Effector memory CD8-positive, alpha-beta T cell (primary cell): ENCODE measurements at regions not wholly inside any gene's neighbourhood (a gene's known extent, or its start where the extent isn't known, plus 50 kb on each side); places are given as distances from the start of the nearest gene placed in this dataset.
"Not testable (repeated sequence)": the region's sequence is repeated elsewhere in the genome, so short reads cannot be mapped to it uniquely, and the experiment has no call there.

ENCODE experiments used
- ATAC-seq: fragments of 150-1000 bp; cut with Tn5 transposase; replicated peaks from 2 replicates; pipeline ENCODE4 v1.10.0; 2021; ENCODE audit warnings: mild to moderate bottlenecking, moderate library complexity
- DNase-seq, 3 experiments: peaks; one replicate each; pipeline ENCODE4 v3.0.0; 2021
- H3K27ac Mint-ChIP-seq, 2 donors: one replicate each; pipeline ENCODE4 v1.8.0; 2022; ENCODE audit warnings: mild to moderate bottlenecking in 2 of 2, mixed read lengths in 2 of 2, moderate library complexity in 2 of 2
- H3K27me3 Mint-ChIP-seq, 2 donors: one replicate each; pipeline ENCODE4 v1.8.0; 2022; ENCODE audit warnings: mixed read lengths in 2 of 2
- H3K36me3 Mint-ChIP-seq: one replicate; pipeline ENCODE4 v1.8.0; 2022; ENCODE audit warnings: mild to moderate bottlenecking, moderate library complexity, mixed read lengths; ENCODE audit not compliant: insufficient read depth
- H3K4me1 Mint-ChIP-seq, 2 donors: one replicate each; pipeline ENCODE4 v1.8.0; 2022; ENCODE audit warnings: low read depth in 2 of 2, mixed read lengths in 2 of 2
- H3K4me3 Mint-ChIP-seq, 2 donors: one replicate each; pipeline ENCODE4 v1.8.0; 2022; ENCODE audit warnings: mild to moderate bottlenecking in 2 of 2, mixed read lengths in 2 of 2, moderate library complexity in 2 of 2
- H3K9me3 Mint-ChIP-seq, 2 donors: one replicate each; pipeline ENCODE4 v1.8.0; 2022; ENCODE audit warnings: mixed read lengths in 2 of 2

DNA sequence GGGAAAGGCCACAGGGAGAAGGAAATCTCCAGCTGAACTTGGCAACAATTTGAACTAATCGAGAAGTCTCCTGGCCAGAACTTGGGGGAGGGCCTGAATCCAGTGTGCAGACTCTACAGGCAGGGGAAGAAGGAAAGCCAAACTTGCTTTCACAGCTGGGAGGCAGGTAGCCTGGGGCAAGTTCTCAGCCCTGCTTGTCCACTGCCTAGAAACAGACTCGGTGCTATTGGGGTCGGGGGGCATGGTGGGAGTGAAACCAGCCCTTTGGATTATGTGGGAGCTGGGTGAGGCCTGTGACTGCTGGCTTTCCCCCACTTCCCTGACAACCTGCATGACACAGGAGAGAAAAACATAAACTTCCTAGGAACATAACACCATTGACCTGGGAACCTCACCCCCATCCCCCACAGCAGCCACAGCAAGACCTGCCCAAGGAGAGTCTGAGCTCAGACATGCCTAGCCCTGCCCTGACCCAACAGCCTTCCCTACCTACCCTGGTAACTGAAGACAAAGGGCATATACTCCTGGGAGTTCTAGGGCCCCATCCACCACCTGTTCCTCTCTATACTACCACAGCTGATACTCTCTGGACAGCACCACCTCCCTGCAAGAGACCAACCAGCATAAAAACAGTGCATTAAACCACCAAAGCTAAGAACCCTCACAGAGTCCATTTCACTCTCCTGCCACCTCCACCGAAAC lies 103.7 kb upstream of the MNS1 start:
- H3K36me3 Mint-ChIP-seq = no peaks in the 10 kb centered on the region
- H3K27me3 Mint-ChIP-seq = peaks cover 30 to 55% of the 10 kb centered on the region in 2 donors
- no peaks in the 10 kb centered on the region for H3K9me3 Mint-ChIP-seq
- no peak overlapping the region for H3K27ac Mint-ChIP-seq
- DNase-seq = no peak
- H3K4me1 Mint-ChIP-seq = no peaks in the 10 kb centered on the region
- no peak for ATAC-seq
- no peak overlapping the region for H3K4me3 Mint-ChIP-seq

DNA sequence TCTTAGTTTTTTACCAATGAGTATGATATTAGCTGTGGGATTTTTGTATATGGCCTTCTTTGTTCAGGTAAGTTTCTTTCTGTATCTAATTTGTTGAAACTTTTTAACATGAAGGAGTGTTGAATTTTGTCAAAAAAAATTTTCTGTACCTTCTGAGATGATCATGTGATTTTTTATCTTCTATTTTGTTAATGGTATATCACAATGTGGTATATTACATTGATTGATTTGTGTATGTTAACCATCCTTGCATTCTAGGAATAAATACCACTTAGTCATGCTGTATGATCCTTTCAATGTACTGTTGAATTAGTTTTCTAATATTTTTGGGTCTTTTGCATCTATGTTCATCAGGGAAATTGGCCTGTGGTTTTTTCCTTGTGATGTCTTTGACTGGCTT lies 92.5 kb upstream of the MNS1 start:
- ATAC-seq (no peak), DNase-seq (no peak)
- Mint-ChIP-seq H3K4me3 (no peak overlapping the region), H3K27ac (no peak overlapping the region), H3K36me3 (no peaks in the 10 kb centered on the region), H3K27me3 (peaks cover 26% of the 10 kb centered on the region in 2 donors), H3K4me1 (no peaks in the 10 kb centered on the region), H3K9me3 (peaks cover 4 to 15% of the 10 kb centered on the region in 2 donors)

DNA sequence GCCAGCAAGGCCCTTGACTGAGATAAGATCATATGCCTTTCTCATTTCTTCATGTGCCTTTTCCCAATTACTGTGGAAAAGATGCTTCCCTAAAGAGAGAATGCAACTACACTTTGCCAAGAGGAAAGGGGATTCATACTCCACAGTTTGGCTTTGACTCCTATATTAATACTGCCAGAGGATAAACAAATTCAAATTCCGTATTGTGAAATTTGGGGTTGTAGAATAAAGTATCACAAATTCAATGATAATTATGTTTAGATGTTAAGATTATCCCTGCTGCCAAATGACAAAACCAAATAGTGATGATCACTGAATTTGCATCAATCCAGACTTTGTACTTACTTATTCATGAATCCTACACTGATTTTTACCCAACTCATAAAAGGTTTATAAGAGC lies 88.5 kb upstream of the MNS1 start:
- peaks cover 4 to 15% of the 10 kb centered on the region in 2 donors for H3K9me3 Mint-ChIP-seq
- H3K4me1 Mint-ChIP-seq = no peaks in the 10 kb centered on the region
- no peak overlapping the region for H3K4me3 Mint-ChIP-seq
- no peak overlapping the region for H3K27ac Mint-ChIP-seq
- H3K27me3 Mint-ChIP-seq = peaks cover 5 to 25% of the 10 kb centered on the region in 2 donors
- DNase-seq = no peak
- ATAC-seq = no peak
- H3K36me3 Mint-ChIP-seq = no peaks in the 10 kb centered on the region

DNA sequence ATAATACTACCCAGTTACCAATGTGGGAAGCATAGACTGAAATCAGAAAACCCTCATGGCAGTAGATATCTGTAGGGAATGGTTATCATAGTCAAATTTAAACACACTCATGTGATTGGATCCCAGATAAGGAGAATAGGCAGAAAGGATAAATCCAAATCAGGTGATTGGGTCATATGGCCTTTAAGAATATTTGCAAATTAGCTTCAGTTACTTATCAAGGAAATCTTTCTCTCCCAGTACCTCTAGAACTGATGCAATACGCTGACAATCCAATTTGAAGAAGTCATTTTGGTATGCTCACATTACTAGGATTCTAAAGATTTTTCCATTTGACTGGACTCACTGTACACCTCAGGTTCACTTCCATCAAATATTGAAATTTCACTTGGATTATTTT lies 87.7 kb upstream of the MNS1 start:
- H3K4me1 Mint-ChIP-seq = no peaks in the 10 kb centered on the region
- no peak overlapping the region for H3K4me3 Mint-ChIP-seq
- ATAC-seq (no peak), DNase-seq (no peak)
- no peak overlapping the region for H3K27ac Mint-ChIP-seq
- H3K36me3 Mint-ChIP-seq = no peaks in the 10 kb centered on the region
- peaks cover 9 to 26% of the 10 kb centered on the region in 2 donors for H3K27me3 Mint-ChIP-seq
- H3K9me3 Mint-ChIP-seq = peaks cover 4 to 15% of the 10 kb centered on the region in 2 donors

DNA sequence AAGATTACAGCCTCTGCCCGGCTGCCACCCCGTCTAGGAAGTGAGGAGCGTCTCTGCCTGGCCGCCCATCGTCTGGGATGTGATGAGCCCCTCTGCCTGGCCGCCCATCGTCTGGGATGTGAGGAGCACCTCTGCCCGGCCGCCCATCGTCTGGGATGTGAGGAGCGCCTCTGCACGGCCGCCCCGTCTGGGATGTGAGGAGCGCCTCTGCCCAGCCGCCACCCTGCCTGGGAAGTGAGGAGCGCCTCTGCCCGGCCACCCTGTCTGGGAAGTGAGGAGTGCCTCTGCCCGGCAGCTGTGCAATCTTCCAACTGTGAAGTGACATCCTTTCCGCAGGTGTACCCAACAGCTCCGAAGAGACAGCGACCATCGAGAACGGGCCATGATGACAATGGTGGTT lies 75.6 kb upstream of the MNS1 start:
- not testable (repeated sequence) for ATAC-seq, H3K27ac Mint-ChIP-seq, H3K9me3 Mint-ChIP-seq, H3K4me3 Mint-ChIP-seq, H3K36me3 Mint-ChIP-seq, DNase-seq
- H3K4me1 Mint-ChIP-seq = peaks cover 16% of the 10 kb centered on the region in 2 donors
- H3K27me3 Mint-ChIP-seq = peaks cover 28 to 49% of the 10 kb centered on the region in 2 donors

DNA sequence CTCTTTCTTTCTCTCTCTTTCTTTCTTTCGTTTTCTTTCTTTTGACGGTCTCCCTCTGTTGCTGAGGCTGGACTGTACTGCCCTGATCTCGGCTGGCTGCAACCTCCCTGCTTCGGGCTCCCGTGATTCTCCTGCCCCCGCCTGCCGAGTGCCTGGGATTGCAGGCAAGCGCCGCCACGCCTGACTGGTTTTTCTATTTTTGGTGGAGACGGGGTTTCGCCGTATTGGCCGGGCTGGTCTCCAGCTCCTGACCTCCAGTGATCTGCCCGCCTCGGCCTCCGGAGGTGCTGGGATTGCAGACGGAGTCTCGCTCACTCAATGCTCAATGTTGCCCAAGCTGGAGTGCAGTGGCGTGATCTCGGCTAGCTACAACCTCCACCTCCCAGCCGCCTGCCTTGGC lies 75.2 kb upstream of the MNS1 start:
- Mint-ChIP-seq H3K27me3 (peaks cover 28 to 48% of the 10 kb centered on the region in 2 donors), H3K4me1 (peaks cover 16 to 18% of the 10 kb centered on the region in 2 donors)
- DNase-seq, ATAC-seq, H3K9me3 Mint-ChIP-seq, H3K36me3 Mint-ChIP-seq, H3K4me3 Mint-ChIP-seq, H3K27ac Mint-ChIP-seq: not testable (repeated sequence)

DNA sequence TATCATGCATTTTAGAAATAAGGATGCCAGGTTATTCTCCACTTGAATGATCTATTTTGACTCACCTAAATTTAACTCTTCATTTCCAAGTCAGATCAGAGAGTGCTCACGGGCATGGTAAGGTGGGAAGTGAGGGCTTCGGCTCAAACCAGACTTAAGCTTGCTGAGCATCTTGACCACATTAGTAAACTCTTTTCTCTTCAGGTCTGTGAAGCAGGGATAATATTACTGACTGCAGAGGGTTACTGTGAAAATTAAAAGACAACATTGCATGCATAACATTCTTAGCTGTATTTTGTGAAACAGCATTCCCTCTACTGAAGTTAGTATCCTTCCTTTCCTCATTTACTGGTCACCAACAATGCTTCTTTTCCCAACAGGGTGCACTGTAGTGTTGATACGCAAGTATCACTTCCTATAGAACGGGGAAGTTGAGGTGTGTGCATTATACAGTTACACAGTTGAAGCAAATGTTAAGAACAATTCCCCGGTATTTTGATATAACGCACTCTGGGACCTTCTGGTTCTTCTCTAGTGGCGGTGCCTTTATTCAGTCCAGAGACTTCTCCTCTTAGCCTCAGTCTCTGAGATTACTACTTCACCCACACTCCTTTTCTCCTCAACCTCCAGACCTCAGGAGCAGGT lies 74.1 kb upstream of the MNS1 start:
- Mint-ChIP-seq H3K27ac (no peak overlapping the region), H3K9me3 (no peaks in the 10 kb centered on the region), H3K36me3 (peaks cover 4% of the 10 kb centered on the region), H3K27me3 (peaks cover 18 to 38% of the 10 kb centered on the region in 2 donors), H3K4me1 (peaks cover 16 to 18% of the 10 kb centered on the region in 2 donors), H3K4me3 (no peak overlapping the region)
- DNase-seq = no peak
- no peak for ATAC-seq

DNA sequence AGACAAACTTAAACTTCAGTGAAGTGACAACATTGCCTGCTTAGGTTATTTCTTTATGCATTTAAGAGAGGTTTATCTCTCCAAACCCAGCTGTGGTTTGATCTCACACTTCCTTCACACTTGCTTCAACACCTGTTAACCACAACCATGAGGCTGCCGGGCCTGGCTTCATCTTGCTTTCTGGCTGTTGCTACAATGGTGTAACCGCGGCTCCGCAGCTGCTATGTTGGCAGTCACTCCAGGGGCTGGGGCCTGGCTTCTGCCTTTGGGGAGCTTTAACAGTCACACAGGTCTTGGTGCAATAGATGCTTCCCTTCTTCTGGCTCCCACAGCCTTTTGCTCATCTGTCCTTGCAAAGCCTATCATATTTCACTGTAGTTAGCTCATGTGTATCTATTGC lies 72.9 kb upstream of the MNS1 start:
- peak; percentile 100 for ATAC-seq

DNA sequence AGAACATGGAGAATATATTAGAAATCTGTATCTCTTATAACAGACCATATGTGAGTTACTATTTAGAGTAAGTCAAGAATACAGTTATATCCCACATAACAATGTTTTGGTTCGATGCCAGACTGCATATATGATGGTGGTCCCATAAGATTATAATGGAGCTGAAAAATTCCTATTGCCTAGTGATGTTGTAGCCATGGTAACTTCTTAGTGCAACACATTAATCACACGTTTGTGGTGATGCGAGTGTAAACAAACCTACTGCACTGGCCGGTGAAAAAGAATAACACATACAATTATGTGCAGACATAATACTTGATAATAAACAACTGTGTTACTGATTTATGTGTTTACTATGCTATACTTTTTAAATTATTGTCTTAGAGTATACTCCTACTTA lies 69.8 kb upstream of the MNS1 start:
- peaks cover 16 to 18% of the 10 kb centered on the region in 2 donors for H3K4me1 Mint-ChIP-seq
- no peaks in the 10 kb centered on the region for H3K9me3 Mint-ChIP-seq
- ATAC-seq = no peak
- H3K36me3 Mint-ChIP-seq = peaks cover 4% of the 10 kb centered on the region
- H3K27ac Mint-ChIP-seq = peak overlapping the region in 1 of 2 donors; percentile 35
- no peak for DNase-seq
- peaks cover 19 to 37% of the 10 kb centered on the region in 2 donors for H3K27me3 Mint-ChIP-seq
- H3K4me3 Mint-ChIP-seq = no peak overlapping the region

More for the DNA sequence above, 72.9 kb upstream of the MNS1 start:
- Mint-ChIP-seq H3K4me1 (peaks cover 16 to 18% of the 10 kb centered on the region in 2 donors), H3K27me3 (peaks cover 11 to 33% of the 10 kb centered on the region in 2 donors), H3K27ac (peak overlapping the region in 1 of 2 donors; percentile 77), H3K9me3 (no peaks in the 10 kb centered on the region), H3K4me3 (peak overlapping the region in 1 of 2 donors; percentile 47), H3K36me3 (peaks cover 4% of the 10 kb centered on the region)
- peak; percentile 64 to 74 (median 65) for DNase-seq

DNA sequence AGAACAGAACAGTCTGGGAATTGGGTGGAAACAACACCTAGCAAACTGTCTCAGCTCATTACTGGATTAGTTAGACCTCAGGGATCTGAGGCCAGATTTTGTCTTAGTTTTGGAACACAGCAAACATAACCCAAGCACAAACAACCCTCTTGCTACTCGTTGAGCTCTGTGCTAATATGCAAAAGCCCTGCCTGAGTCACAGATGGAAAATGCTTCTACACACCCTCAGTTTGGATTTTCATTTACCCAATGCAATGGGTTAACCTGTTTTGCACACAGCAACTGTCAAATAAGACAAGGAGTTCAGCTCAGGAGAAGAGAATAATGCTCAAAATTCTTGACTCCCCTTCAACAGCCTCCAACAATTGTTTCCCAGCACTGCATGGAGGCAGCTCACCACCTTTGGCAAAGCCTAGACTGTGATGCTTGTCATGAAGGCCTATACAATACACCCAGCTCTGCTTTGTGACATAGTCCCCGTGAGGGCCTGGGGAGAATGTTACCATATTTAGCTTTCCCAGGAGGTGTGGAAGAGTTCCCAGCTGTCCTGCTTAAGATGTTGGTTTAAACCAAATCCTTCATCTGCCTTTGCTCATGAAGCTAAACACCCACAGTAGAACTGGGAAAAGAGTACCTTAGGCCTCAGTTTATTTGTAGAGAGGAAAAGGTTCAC lies 68.9 kb upstream of the MNS1 start:
- Mint-ChIP-seq H3K4me3 (no peak overlapping the region), H3K36me3 (peaks cover 4% of the 10 kb centered on the region), H3K9me3 (no peaks in the 10 kb centered on the region), H3K4me1 (peaks cover 14 to 17% of the 10 kb centered on the region in 2 donors), H3K27ac (peak overlapping the region in 1 of 2 donors; percentile 35), H3K27me3 (peaks cover 14 to 39% of the 10 kb centered on the region in 2 donors)
- no peak for ATAC-seq
- no peak for DNase-seq

DNA sequence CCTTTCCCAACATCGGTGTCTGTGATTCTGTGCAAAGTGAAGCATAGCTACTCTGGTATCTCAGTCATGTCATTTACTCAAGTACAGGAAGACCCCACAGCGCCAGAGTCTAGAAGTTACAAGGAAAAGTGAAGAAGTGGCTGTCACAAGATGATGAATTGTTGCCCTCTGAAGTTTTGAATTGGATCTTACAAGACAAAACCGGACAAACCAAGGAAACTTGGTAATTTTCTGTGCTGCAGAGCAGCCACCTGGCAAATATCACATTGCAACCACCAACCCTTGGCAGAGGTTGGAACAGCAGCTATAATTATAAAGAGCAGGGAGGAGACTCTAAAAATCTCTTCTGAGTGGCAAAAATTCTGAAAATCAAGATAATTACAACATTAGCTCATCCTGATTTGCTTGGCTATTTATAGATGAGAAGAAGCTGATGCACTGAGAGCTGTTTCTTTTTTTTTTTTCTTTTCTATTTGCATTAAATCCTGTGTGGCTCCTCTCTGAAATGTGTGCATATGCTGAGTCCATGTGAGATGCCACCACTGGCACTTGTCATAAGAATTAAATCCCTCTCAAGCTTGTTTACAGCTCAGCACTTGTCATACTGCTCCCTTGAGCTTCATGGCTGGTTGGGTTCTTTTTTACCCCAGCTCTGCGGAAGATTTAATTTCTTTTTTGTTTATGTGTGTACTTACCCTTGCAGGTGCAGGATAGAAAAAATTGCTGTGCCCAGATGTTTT lies 68.0 kb upstream of the MNS1 start:
- H3K4me3 Mint-ChIP-seq = no peak overlapping the region
- H3K36me3 Mint-ChIP-seq = peaks cover 3% of the 10 kb centered on the region
- H3K4me1 Mint-ChIP-seq = peaks cover 6 to 9% of the 10 kb centered on the region in 2 donors
- H3K27ac Mint-ChIP-seq = no peak overlapping the region
- peaks cover 15 to 48% of the 10 kb centered on the region in 2 donors for H3K27me3 Mint-ChIP-seq
- no peaks in the 10 kb centered on the region for H3K9me3 Mint-ChIP-seq
- ATAC-seq (no peak), DNase-seq (no peak)

DNA sequence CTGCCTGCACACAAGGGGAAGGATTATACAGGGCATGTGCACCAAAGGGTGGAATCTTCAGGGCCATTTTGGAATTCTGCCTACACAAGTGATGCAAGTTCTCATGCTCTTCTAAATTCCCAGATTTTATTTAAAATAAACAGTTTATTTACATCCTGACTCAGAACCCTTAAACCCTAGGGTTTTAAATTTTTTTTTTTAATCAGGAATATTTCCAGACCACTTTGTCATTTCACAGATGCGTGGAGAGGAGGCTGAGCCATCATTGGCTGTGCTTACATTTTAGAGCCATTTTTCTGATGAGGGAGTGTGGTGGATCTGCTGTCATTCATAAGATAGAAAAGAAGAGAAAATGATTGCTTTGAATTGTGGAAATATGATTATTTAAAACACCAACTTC lies 65.2 kb upstream of the MNS1 start:
- no peak overlapping the region for H3K4me3 Mint-ChIP-seq
- H3K4me1 Mint-ChIP-seq = no peaks in the 10 kb centered on the region
- no peaks in the 10 kb centered on the region for H3K9me3 Mint-ChIP-seq
- H3K27ac Mint-ChIP-seq = no peak overlapping the region
- H3K36me3 Mint-ChIP-seq = no peaks in the 10 kb centered on the region
- DNase-seq (no peak), ATAC-seq (no peak)
- peaks cover 27 to 52% of the 10 kb centered on the region in 2 donors for H3K27me3 Mint-ChIP-seq

DNA sequence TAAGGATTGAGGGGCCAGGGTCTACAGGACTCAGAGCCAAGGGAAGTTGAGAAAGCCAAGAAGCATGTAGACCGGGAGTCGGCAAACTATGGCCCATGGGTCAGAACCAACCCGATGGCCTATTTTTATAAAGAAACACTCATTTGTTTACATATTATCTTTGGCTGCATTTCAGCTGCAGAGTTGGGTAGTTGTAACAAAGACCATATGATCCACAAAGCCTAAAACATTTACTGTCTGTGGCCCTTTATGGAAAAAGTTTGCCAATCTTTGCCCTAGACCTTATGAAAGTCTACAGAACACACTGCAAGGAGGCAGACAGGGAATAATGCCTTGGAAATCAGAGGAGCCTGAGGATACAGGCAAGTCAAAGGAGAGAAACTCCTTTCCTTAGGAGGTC lies 63.2 kb upstream of the MNS1 start:
- Mint-ChIP-seq H3K27ac (no peak overlapping the region), H3K27me3 (peaks cover 35 to 53% of the 10 kb centered on the region in 2 donors), H3K4me3 (no peak overlapping the region)

More for the DNA sequence above, 63.2 kb upstream of the MNS1 start:
- ATAC-seq (no peak), DNase-seq (no peak)
- no peaks in the 10 kb centered on the region for H3K9me3 Mint-ChIP-seq
- H3K36me3 Mint-ChIP-seq = no peaks in the 10 kb centered on the region
- H3K4me1 Mint-ChIP-seq = no peaks in the 10 kb centered on the region
